ENCODE measurements at regions not wholly inside any gene's neighbourhood (a gene's known extent, or its start where the extent isn't known, plus 50 kb on each side); places are given as distances from the start of the nearest gene placed in this dataset.
"Not testable (repeated sequence)": the region's sequence is repeated elsewhere in the genome, so short reads cannot be mapped to it uniquely, and the experiment has no call there.

DNA sequence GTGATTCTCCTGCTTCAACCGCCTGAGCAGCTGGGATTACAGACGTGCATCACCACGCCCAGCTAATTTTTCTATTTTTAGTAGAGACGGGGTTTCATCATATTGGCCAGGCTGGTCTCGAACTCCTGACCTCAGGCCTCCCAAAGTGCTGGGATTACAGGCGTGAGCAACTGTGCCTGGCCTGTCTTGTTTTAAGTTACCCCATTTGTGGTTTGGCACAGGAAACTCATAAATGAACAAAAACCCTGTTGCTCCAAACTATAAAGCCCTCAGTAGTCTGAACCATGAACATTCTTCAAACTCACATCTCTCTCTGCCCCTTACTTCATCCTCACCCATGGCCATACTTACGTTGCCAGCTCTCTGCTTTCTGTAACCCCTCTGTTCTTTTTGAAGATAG lies 61.7 kb downstream of the RHOU start:
- not testable (repeated sequence) for DNase-seq (ENCODE audit: low spot score)

DNA sequence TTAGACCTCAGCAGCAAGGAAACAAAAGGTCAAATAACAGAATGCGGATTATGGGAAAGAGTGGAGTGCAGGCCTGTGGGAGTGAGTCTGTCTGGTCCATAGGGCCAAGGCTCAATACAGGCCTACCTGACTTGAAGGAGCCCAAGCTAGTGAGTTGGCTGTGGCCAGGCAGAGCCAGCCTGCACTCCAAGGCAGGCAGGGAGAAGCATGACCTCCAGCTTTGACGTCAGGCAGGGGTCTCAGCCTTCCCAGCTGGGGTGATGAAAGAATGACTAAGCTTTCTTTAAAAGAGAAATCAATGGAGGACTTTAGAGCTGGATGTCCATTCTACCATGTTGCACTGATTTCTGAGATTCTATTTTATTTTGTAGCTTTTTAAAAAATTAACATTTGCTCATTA lies 62.8 kb downstream of the RHOU start:
- no peak for DNase-seq (ENCODE audit: low spot score)

DNA sequence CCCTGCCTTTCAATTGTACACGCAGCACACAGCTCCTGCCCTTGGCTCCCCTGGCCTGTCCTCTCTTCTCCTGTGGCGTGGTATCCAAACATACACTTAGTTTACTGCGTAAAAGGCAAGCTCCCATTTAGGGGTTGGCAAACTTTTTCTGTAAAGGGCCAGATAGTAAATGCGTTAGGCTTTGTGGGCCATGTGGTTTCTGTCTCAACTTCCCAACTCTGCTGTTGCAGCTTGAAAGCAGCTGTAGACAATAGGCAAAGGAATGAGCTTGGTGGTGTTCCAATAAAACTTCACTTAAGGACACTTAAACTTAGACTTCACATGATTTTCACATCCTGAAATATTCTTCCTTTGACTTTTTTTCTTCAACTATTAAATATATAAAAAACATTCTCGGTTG lies 63.3 kb downstream of the RHOU start:
- DNase-seq (ENCODE audit: low spot score), result peak; percentile 42

DNA sequence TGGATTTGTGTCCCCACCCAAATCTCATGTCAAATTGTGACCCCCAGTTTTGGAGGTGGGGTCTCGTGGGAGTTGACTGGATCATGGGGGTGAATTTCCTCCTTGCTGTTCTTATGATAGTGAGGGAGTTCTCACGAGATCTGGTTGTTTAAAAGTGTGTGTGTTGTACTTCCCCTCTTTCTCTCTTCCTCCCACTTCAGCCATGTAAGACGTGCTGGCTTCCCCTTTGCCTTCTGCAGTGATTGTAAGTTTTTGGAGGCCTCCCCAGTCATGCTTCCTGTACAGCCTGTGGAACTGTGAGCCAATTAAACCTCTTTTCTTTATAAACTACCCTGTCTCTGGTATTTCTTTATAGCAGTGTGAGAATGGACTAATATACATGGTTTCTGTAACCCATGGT lies 64.6 kb downstream of the RHOU start:
- DNase-seq (ENCODE audit: low spot score), result no peak

- no peak for DNase-seq (ENCODE audit: low spot score)
Measured at GRCh38 chr1:228801068-228801467, 65.8 kb downstream of the RHOU start.

DNA sequence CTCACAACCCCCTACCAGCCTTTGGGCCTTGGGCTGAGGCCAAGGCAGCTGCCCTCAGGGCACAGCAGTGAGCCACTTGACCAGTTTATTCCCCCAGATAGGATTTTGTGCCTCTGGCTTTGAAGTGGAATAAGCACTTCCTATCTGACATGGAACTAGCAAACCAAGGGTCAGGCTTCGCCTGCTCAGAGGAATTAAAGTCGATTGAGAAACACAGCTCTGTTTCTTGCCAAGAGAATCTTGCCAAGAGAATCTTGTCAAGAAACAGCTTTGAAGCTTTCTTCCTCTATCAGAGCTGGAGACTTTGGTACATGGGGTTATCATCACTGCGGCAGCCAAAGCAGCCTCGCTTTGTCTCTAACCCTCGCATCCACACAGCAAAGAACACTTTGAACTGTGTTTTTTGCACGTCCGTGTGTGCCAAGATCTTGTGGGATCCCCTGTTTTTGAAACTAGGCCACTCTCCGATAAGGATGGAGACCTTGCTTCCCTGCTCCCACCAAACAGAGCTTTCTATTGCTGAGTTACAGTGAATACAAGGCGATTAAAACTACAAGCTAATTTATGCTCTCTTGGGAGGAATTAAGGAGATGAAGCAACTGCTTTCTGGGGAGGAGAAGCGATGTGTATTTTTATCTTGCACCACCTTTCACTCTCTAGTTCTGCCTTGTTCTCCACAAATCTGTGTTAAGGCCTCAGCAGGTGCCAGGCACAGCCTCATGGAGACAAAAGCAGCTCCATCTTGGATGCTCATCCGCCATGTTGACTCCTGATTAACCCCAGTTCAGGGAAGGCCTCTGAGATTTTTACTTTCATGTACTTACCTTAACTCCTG lies 67.3 kb downstream of the RHOU start:
- peak; percentile 65 for DNase-seq (ENCODE audit: low spot score)

DNA sequence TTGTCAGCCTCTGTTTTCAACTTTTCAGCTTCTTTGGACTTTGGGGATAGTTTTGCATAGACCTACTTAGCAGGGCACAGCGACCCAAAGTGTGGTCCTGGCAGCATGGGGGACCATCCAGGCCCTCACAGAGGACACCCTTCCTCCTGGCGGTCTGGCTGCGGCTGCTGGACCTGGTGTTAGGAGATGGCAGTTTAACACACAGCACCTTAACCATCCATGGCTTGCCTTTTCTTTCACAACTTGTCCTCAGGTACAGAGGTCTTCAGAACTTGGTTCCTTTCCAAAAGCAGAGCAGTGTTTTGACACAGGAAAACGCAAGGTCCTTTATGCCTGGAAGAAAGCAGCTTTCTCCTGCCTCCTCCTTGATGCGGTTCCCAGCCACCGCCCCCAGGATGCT lies 68.1 kb downstream of the RHOU start:
- no peak for DNase-seq (ENCODE audit: low spot score)

DNA sequence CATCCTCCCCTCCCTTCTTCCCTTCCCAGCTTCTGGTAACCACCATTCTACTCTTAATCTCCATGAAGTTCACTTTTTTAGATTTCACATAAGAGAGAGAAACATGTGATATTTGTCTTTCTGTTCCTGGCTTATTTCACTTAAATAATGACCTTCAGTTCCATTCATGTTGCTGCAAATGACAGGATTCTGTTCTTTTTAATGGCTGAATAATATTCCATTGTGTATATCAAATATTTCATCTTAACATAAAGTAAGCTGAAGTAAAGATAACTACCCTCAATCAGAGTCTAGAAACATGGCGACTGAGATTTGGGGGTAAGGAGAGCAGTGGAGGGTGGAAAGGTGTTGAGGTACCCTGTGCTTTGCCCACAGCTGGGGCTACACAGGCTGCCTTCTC lies 68.9 kb downstream of the RHOU start:
- no peak for DNase-seq (ENCODE audit: low spot score)

DNA sequence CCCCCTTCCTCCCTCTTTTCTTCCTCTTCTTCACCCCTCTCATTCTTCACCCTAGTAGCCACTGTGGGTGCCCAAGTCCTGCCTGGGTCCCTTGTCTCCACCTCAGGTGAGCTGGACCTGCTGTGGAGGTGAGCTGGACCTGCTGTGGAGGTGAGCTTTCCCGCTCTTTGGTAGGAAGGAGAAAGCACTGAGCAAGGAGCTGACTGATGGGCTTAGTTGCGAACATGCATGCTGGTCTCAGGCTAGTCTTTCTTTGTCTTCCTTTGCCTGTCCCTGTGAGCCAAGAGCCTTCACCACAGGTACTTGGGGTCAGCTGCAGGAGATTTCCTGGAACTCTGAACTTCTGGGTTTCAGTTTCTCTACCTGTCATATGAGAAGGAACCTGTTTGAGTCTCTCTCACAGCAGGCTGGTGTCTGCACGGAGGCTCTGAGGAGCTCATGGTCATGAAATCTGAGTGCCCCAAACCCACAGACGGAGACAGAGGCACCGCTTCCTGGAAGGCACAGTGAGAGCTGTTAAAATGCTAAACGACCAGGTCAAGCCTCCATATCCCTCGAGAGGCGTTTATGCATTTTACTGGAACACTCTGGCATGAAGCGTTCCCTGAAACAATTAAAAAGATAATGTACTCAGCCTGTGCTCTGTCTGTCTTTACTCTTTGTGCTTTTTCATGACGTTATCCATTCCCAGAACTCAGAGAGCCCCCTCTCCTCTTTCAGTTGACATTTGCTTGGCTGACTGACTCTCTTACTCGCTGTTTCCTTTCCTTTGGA lies 69.5 kb downstream of the RHOU start:
- DNase-seq (ENCODE audit: low spot score), result no peak

- no peak for DNase-seq (ENCODE audit: low spot score)
Measured at GRCh38 chr1:228807904-228808605, 72.8 kb downstream of the RHOU start.

- peak; percentile 86 for DNase-seq (ENCODE audit: low spot score)
Measured at GRCh38 chr1:228809621-228810394, 74.5 kb downstream of the RHOU start.

GRCh38 chr1:228810395-228810758 lies 75.1 kb downstream of the RHOU start:
- DNase-seq (ENCODE audit: low spot score), result no peak

DNA sequence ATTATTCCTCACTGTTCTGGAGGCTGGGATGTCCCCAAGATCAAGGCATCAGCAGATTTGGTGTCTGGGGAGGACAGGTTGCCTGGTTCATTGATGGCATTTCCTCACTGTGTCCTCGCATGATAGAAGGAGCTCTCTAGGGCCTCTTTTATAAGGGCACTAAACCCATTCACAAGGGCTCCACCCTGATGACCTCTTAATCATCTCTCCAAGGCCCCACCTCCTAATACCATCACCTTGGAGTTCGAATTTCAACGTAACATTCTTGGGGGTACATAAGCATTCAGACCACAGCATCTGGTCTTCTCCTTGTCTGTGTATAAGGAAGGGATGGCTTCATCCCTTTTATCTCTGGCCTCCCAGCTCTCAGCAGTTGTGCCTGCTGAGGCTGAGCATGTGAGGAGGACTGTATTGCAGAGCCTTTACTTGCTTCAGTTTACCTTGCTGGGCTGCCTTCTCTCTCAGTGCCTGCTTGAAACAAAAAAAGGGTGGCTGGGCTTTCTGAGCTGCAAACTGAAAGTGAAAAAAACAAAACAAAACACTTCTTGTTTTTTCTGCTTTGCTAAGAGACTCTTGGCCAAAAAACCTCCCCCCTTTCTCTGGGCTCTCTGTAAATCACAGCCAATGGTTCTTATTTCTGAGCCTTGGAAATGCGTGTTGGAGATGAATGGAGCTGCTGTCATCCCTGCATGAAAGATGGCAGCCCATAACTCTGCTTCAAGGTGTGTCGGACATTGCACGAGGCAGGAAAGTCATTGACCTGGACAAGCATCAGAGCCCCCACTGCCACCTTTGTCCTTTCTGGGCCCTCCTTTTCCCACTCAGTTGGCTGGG lies 75.8 kb downstream of the RHOU start:
- DNase-seq (ENCODE audit: low spot score), result no peak

DNA sequence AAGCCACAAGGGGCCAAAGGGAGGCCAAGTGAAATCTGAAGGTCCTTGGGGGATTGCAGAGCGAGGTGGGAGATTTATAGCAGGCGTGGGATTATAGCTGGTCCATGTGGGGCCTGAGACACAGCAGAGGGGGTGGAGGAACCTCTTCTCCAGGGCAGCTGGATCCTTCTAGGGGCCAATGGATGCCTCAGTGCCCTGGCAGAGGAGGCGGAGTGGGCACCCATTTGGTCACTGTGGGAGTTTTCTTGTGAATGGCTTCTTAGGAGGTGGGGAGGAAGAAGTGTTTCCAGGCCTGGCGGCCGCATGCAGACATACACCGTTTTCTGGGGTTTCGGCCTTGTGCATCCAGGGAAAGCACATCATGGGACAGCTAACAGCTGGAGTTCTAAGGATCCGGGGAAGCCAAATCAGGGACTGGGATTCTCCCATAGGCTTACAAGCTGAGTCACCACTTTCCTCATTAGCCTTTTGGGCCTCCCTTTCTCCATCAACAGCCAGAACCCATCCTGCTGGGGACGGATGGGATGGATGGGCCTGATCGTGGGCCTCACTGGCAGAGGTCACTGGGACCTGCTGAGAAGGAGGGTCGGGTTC lies 76.5 kb downstream of the RHOU start:
- no peak for DNase-seq (ENCODE audit: low spot score)

DNA sequence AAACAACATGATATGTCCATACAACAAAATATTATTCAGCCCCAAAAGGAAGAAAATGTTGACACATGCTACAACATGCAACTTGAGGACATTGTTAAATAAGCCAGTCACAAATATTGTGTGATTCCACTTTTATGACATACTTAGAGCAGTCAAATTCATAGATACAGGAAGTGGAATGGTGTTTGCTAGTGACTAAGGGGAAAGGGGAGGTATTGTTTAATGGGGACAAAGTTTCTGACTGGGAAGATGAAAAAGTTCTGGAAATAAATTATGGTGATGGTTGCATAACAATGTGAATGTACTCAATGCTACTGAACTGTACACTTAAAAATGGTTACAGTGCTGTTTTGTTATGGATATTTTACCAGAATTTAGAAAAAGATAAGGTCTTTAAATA lies 77.7 kb downstream of the RHOU start:
- no peak for DNase-seq (ENCODE audit: low spot score)

GRCh38 chr1:228814176-228814575 lies 78.9 kb downstream of the RHOU start:
- no peak for DNase-seq (ENCODE audit: low spot score)

GRCh38 chr1:228818296-228818695 lies 83.0 kb downstream of the RHOU start:
- DNase-seq (ENCODE audit: low spot score), result no peak

DNA sequence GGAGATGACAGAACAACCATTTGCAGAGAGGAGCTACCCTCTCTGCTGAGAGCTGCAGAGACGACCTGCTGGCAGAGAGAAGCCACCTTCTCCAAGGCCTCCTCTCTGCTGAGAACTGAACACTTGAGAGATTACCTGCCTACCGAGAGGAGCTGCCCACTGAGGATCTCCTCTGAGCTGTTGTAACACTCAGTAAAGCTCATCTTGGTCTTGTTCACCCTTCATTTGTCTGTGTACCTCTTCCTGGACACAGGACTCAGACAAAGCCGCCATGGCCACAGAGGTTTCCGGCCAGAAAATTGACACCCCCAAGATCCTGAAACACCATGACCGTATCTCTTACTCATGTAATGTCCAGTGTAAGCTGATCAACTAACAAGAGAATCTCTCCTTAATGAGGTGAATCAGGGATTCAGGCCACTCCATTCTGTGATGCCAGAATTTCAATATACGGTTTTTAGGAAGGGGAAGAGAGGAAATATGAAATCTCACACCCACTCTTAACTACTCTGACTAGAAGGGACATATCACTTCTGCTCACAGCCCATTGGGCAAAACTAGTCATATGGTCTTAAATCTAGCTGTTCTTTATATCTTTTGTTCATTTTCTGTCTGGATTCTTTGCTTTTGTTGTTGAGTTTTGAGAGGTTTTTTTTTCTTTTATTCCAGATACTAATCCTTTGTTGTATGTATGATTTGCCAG lies 83.8 kb downstream of the RHOU start:
- DNase-seq (ENCODE audit: low spot score), result no peak

DNA sequence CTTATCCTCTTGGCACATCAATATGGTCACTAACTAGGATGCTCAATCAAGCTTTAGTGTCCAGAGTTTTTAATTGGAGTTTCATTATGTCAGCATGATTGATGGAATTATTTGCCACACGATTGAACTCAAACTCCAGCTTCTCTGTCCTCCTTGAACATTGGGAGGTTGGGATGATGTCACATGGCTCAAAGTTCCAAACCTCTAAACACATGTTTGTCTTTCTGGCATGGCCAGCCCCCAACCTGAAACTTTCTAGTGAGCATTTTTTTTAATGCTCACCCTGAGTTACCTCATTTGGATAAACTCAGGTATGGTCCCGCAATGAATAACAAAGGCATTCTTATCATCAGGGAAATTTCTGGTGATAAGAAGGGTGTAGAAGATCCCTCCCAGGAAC lies 86.0 kb downstream of the RHOU start:
- DNase-seq (ENCODE audit: low spot score), result no peak

DNA sequence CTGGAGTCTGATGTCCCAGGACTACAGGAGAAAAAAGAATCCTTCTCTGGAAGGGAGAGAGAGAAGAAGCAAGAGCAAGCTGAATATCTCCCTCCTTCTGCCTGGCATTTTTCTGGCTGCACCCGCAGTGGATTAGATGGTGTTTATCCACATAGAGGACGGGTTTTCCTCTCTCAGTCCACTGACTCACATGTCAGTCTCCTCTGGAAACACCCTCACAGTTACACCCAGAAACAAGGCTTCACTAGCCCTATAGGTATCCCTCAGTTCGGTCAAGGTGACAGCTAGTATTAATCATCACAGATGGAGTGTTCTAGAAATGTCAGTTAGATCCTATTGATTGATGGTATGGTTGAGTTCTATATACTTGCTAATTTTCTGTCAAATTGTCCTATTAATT lies 87.9 kb downstream of the RHOU start:
- DNase-seq (ENCODE audit: low spot score), result no peak

Data from mucosa of gallbladder (tissue), 1 donor.